ENCODE measurements at regions not wholly inside any gene's neighbourhood (a gene's known extent, or its start where the extent isn't known, plus 50 kb on each side); places are given as distances from the start of the nearest gene placed in this dataset.

GRCh38 chr7:46955531-46955930 lies 626.4 kb downstream of the TNS3 start:
- ChIA-PET POLR2A (no interaction called here), CTCF (no interaction called here)
- Histone ChIP-seq H3K4me3 (ENCODE audit: low read depth, low read length) (no peak overlapping the region), H3K27me3 (ENCODE audit: control insufficient read depth, insufficient read depth, low read length) (no peaks in the 10 kb centered on the region), H3K36me3 (ENCODE audit: control insufficient read depth, insufficient read depth, low read length) (no peaks in the 10 kb centered on the region)
- TF ChIP-seq, protein P1, sequence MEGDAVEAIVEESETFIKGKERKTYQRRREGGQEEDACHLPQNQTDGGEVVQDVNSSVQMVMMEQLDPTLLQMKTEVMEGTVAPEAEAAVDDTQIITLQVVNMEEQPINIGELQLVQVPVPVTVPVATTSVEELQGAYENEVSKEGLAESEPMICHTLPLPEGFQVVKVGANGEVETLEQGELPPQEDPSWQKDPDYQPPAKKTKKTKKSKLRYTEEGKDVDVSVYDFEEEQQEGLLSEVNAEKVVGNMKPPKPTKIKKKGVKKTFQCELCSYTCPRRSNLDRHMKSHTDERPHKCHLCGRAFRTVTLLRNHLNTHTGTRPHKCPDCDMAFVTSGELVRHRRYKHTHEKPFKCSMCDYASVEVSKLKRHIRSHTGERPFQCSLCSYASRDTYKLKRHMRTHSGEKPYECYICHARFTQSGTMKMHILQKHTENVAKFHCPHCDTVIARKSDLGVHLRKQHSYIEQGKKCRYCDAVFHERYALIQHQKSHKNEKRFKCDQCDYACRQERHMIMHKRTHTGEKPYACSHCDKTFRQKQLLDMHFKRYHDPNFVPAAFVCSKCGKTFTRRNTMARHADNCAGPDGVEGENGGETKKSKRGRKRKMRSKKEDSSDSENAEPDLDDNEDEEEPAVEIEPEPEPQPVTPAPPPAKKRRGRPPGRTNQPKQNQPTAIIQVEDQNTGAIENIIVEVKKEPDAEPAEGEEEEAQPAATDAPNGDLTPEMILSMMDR (IDR thresholded peaks at IDR 0.05; ENCODE audit: insufficient read depth, low read depth, low read length): no peak
- DNase-seq (ENCODE audit: low read depth): no peak

- POLR2A ChIA-PET: no interaction called here
- CTCF ChIA-PET: no interaction called here
- DNase-seq (ENCODE audit: low read depth): no peak
These were observed 627.7 kb downstream of the TNS3 start for GRCh38 chr7:46954181-46954580.

GRCh38 chr7:46953008-46953407 lies 628.9 kb downstream of the TNS3 start:
- TF ChIP-seq, protein P1 (IDR thresholded peaks at IDR 0.05; ENCODE audit: insufficient read depth, low read depth, low read length): no peak
- no peak for DNase-seq (ENCODE audit: low read depth)
- Histone ChIP-seq H3K27me3 (ENCODE audit: control insufficient read depth, insufficient read depth, low read length) (no peaks in the 10 kb centered on the region), H3K4me3 (ENCODE audit: low read depth, low read length) (no peak overlapping the region), H3K36me3 (ENCODE audit: control insufficient read depth, insufficient read depth, low read length) (no peaks in the 10 kb centered on the region)
- ChIA-PET POLR2A (no interaction called here), CTCF (no interaction called here)

More at GRCh38 chr7:46954181-46954580, 627.7 kb downstream of the TNS3 start:
- TF ChIP-seq, protein P1 (IDR thresholded peaks at IDR 0.05; ENCODE audit: insufficient read depth, low read depth, low read length): no peak
- Histone ChIP-seq H3K4me3 (ENCODE audit: low read depth, low read length) (no peak overlapping the region), H3K36me3 (ENCODE audit: control insufficient read depth, insufficient read depth, low read length) (no peaks in the 10 kb centered on the region), H3K27me3 (ENCODE audit: control insufficient read depth, insufficient read depth, low read length) (no peaks in the 10 kb centered on the region)

DNA sequence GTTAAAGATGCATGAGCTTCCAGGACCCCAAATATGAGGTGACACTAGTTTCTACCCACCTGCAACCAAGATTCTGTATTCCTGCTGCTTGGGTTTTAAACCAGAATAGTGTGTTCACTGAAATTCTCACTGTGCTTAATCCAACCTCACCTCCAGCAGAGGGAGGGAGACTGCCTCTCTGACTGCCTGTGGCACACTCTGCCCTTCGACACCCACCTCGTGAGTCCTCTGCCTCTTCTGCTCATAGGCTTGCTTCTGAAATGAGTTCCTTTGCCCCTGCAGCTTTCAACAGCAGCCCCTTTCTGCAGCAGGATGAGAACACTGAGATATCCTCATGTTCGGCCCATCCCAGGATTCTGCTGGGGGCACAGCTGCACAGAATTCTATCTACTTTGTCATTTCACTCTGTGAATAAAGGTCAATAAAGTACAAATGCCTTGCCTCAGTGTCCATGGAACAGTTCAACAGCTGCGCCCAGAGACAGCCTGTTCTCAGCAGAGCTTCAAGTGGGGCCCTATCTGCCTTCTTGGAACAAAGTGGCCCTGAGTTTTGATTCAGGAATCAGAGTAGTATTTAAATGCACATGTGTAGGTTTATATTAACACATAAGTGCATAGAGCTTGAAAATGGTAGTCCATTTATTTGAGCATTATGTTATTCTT lies 632.5 kb downstream of the TNS3 start:
- CTCF ChIA-PET: interaction anchor here (1.3 to 1.5 kb wide), 2 partner anchors 12 to 16 kb away, joined by 3 to 4 read pairs; no protein-coding TSS in a partner anchor
- no peak overlapping the region for H3K4me3 ChIP-seq (ENCODE audit: low read depth, low read length)
- POLR2A ChIA-PET: no interaction called here
- no peaks in the 10 kb centered on the region for H3K36me3 ChIP-seq (ENCODE audit: control insufficient read depth, insufficient read depth, low read length)
- TF ChIP-seq, protein P1 (IDR thresholded peaks at IDR 0.05; ENCODE audit: insufficient read depth, low read depth, low read length): no peak
- no peaks in the 10 kb centered on the region for H3K27me3 ChIP-seq (ENCODE audit: control insufficient read depth, insufficient read depth, low read length)
- no peak for DNase-seq (ENCODE audit: low read depth)

DNA sequence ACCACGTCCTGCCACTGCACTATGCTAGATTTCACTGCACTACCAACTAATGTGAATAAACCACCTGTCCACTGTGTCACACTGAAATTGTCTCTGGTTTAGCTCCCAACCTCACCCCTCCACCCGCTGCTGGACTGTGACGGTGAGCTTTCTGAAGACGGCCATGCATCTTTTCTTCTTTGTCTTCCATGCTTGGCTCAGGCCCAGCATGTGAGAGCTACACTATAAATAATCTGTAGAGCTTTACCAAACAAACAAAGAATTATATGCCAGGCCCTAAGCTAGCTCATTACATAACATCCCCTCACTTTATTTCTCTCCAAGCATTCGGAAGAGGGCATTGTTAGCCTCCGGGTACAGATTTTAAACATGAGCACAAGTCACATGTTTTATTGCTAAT lies 633.2 kb downstream of the TNS3 start:
- ChIA-PET CTCF (interaction anchor here (1.3 to 1.5 kb wide), 2 partner anchors 13 to 15 kb away, joined by 3 to 4 read pairs; no protein-coding TSS in a partner anchor), POLR2A (no interaction called here)
- TF ChIP-seq, protein P1 (IDR thresholded peaks at IDR 0.05; ENCODE audit: insufficient read depth, low read depth, low read length): no peak
- DNase-seq (ENCODE audit: low read depth): no peak
- Histone ChIP-seq H3K27me3 (ENCODE audit: control insufficient read depth, insufficient read depth, low read length) (no peaks in the 10 kb centered on the region), H3K36me3 (ENCODE audit: control insufficient read depth, insufficient read depth, low read length) (no peaks in the 10 kb centered on the region), H3K4me3 (ENCODE audit: low read depth, low read length) (no peak overlapping the region)
